ENCODE measurements at regions not wholly inside any gene's neighbourhood (a gene's known extent, or its start where the extent isn't known, plus 50 kb on each side); places are given as distances from the start of the nearest gene placed in this dataset.
"Not testable (repeated sequence)": the region's sequence is repeated elsewhere in the genome, so short reads cannot be mapped to it uniquely, and the experiment has no call there.

DNA sequence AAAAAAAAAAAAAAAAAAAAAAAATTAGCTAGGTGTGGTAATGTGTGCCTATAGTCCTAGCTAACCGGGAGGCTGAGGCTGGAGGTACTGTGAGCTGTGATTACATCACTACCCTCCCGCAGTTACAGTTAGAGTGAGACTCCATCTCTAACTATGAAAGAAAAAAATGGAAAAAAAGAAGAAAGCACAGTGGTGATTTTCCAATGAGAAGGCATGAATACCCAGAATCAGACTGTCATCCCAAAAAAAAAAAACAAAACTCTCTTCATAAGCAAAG lies 269.9 kb upstream of the MKLN1 start:
- Histone ChIP-seq H3K9me3 (no peaks in the 10 kb centered on the region), H3K27me3 (no peaks in the 10 kb centered on the region)

DNA sequence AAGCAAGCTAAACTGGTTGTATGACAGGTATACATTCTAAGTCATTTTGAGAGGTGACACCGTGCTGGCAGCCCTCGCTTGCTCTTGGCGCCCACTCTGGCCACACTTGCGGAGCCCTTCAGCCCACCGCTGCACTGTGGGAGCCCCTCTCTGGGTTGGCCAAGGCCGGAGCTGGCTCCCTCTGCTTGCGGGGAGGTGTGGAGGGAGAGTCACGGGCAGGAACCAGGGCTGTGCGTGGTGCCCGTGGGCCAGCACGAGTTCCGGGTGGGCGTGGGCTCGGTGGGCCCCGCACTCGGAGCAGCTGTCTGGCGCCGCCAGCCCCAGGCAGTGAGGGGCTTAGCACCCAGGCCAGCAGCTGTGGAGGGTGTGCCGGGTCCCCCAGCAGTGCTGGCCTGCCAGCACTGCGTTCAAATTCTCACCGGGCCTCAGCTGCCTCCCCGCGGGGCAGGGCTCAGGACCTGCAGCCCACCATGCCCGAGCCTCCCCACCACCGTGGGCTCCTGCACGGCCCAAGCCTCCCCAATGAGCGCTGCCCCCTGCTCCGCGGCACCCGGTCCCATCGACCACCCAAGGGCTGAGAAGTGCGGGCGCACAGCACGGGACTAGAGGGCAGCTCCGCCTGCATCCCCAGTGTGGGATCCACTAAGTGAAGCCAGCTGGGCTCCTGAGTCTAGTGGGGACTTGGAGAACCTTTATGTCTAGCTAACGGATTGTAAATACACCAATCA lies 269.0 kb upstream of the MKLN1 start:
- H3K4me3 ChIP-seq, H3K9me3 ChIP-seq, H3K36me3 ChIP-seq, DNase-seq, H3K27me3 ChIP-seq: not testable (repeated sequence)

More for the DNA sequence above, 269.9 kb upstream of the MKLN1 start:
- H3K4me3 ChIP-seq, result no peak overlapping the region
- DNase-seq, result no peak
- H3K36me3 ChIP-seq, result no peaks in the 10 kb centered on the region

DNA sequence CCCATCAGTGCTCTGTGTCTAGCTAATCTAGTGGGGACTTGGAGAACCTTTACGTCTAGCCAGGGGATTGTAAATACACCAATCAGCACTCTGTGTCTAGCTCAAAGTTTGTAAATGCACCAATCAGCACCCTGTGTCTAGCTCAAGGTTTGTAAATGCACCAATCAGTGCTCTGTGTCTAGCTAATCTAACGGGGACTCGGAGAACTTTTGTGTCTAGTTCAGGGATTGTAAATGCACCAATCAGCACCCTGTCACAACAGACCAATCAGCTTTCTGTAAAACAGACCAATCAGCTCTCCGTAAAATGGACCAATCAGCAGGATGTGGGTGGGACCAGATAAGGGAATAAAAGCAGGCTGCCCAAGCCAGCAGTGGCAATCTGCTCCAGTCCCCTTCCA lies 268.3 kb upstream of the MKLN1 start:
- not testable (repeated sequence) for H3K4me3 ChIP-seq, H3K9me3 ChIP-seq, H3K27me3 ChIP-seq, DNase-seq, H3K36me3 ChIP-seq

DNA sequence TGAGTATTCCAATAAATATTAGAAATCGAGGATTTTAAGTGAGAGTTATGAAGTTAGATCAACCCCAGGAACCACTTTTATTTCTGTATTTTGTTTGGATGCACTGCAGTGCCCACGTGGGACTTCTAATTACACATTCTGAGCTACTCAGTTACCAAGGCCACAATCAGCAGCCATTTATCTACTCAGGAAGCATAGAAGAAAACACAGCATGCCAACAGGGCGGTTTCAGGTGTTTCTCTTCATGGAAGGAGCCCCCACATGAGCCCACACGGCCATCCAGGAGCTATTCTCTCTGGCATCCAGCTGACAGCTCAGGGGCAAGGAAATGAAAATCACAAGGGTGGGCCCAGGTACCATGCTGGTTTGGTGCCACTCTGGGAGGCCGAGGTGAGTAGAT lies 266.5 kb upstream of the MKLN1 start:
- Histone ChIP-seq H3K9me3 (no peaks in the 10 kb centered on the region), H3K27me3 (no peaks in the 10 kb centered on the region), H3K36me3 (no peaks in the 10 kb centered on the region), H3K4me3 (no peak overlapping the region)
- DNase-seq, result no peak

DNA sequence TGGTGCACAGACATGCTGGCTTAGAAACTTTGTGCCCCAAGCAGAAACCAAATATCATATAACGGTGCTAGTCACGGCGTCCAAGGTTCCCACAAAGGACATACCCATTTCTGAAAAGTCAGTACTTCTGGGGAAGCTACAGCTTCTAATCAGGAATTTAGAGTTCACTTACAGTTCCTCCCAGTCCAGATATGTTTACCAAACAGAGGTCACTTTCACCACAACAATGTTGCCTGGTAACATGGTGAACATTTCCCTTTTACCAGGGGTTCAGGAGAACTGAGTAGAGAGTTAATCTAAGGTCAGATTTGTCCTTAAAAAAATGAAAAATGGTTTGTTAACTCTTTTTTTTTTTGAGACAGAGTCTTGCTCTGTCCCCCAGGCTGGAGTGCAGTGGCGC lies 265.9 kb upstream of the MKLN1 start:
- Histone ChIP-seq H3K9me3 (no peaks in the 10 kb centered on the region), H3K4me3 (no peak overlapping the region), H3K36me3 (no peaks in the 10 kb centered on the region), H3K27me3 (no peaks in the 10 kb centered on the region)
- no peak for DNase-seq

DNA sequence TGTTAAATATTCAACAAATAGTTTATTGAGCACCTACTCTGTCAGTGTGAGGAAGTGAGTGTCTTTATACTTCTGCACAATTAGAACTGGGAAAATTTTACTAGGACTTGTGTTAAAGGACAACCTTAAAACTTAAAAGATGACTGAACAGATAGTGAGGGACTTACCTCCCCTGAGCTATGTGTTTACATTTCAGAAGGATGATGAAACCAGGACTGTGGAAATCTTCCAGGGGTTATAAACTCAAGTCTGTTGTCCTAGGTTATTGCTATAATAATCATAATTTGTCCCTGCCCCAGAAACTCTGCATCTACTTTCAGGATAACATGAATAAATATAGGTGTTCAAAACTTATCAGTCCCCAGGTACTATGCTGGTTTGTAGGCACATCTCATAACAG lies 261.0 kb upstream of the MKLN1 start:
- no peak for DNase-seq
- H3K4me3 ChIP-seq, result no peak overlapping the region
- H3K9me3 ChIP-seq, result no peaks in the 10 kb centered on the region
- no peaks in the 10 kb centered on the region for H3K36me3 ChIP-seq
- H3K27me3 ChIP-seq, result no peaks in the 10 kb centered on the region

DNA sequence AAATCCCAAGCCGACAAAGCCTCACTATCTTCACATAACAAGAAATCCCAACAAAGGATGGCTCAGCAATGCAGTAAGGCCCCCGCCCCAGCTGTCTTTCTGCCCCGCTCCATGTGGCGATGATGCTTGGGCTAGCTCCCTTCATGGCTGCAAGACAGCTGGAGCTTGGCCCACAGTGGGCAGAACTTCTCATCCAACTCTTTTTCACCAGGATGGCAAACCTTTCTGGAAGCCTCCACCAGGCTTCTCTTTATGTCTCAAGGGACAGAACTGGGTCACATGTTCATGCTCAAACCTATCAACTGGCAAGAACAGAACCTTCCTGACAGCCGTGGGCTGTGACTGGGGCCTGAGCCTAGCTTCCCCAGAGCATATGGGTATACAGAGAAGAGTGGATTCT lies 260.5 kb upstream of the MKLN1 start:
- Histone ChIP-seq H3K36me3 (no peaks in the 10 kb centered on the region), H3K4me3 (no peak overlapping the region), H3K9me3 (no peaks in the 10 kb centered on the region), H3K27me3 (no peaks in the 10 kb centered on the region)
- DNase-seq, result no peak

DNA sequence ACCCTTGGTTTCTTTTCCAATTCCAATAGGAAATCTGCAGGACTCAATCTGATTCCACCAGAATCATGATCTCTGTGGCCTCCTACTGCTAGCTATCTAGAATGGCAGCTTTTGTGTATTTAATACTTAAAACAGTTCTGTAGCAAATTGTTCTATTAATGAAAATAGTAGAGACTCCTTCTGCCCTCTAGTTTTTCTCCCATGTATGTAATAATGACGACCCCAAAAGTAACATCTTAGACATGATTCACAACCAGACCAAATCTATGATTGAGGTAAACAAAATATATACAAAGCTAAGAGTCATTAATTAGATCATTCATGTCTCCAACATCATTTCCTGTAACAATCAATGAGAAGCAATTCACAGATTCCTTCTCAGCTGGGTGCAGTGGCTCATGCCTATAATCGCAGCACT lies 259.1 kb upstream of the MKLN1 start:
- Histone ChIP-seq H3K36me3 (no peaks in the 10 kb centered on the region; the same call in 1 of the 2 replicates), H3K4me3 (no peak overlapping the region), H3K27me3 (no peaks in the 10 kb centered on the region), H3K9me3 (no peaks in the 10 kb centered on the region)
- no peak for DNase-seq

DNA sequence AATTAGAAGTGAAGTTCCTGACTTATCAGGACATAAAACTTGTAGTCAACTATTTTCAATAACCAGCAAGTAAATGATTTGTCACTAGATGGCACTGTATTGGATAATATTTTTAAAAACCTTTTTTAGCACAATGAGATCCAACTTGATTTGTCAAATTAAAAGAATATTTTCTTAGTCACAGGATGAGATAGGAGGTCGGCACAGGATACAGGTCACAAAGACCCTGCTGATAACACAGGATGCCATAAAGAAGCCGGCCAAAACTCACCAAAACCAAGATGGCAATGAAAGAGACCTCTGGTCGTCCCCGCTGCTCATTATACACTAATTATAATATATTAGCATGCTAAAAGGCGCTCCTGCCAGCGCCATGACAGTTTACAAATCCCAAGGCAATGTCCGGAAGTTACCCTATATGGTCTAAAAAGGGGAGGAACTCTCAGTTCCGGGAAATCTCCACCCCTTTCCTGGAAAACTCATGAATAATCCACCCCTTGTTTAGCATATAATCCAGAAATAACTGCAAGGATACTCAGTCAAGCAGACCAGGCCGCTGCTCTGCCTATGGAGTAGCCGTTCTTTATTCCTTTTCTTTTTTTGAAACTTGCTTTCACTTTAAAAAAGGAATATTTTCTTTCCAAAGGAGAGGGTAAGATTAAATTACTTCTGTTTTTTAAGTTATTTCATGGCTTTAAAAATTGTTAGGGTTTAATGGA lies 255.7 kb upstream of the MKLN1 start:
- peak; percentile 60 for DNase-seq
- Histone ChIP-seq H3K27me3 (no peaks in the 10 kb centered on the region), H3K4me3 (peak overlapping the region; percentile 33), H3K36me3 (no peaks in the 10 kb centered on the region; the same call in none of the 2 replicates), H3K9me3 (no peaks in the 10 kb centered on the region)

DNA sequence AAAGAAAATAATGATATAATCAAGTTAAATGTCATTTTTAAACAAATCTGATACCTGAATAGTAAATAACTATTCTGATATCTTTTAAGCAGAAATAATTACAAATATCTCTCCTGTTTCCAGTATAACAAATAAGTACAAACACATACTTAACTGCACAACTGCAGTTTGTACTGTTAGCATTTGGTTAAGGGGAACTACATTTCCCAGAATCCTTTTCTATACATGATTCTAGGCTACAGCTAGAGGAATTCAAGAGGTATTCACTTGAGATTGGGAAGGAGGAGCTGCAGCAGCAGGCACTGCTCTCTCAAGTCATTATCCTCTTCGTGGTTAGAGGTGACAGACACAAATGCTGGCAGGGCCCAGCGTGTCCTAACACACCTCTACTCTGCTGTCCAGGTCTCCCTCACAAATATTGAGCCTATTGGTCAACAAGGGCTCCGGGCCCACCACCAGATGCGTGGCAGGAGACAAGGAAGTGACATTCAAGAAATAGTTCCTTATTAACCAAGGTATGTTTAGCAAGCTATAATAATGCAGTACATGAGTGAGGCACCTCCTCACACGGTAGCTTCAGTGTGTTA lies 255.1 kb upstream of the MKLN1 start:
- DNase-seq, result no peak

DNA sequence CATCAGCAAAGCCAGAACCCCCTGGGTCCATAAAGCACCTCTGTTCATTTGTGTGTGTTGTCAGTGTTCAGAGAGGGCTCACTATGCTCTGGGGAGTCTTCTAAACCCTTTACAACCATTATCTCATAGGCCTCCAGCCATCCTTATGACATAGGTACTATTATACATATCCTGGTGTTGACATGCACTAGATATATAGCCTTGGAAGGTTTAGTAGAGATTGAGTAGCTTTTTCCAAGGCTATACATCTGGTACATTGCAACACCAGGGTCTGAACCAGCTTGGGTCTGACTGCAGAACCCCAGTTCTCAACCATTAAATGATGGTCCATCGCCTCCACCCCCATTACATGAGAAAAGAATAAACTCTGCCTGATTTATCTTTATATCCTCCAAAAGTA lies 253.6 kb upstream of the MKLN1 start:
- H3K27me3 ChIP-seq, result no peaks in the 10 kb centered on the region
- no peaks in the 10 kb centered on the region; the same call in none of the 2 replicates for H3K36me3 ChIP-seq
- DNase-seq, result no peak
- no peak overlapping the region for H3K4me3 ChIP-seq
- H3K9me3 ChIP-seq, result no peaks in the 10 kb centered on the region

More for the DNA sequence above, 255.1 kb upstream of the MKLN1 start:
- peak overlapping the region; percentile 33 for H3K4me3 ChIP-seq
- H3K36me3 ChIP-seq, result no peaks in the 10 kb centered on the region; the same call in none of the 2 replicates
- no peaks in the 10 kb centered on the region for H3K9me3 ChIP-seq
- no peaks in the 10 kb centered on the region for H3K27me3 ChIP-seq

DNA sequence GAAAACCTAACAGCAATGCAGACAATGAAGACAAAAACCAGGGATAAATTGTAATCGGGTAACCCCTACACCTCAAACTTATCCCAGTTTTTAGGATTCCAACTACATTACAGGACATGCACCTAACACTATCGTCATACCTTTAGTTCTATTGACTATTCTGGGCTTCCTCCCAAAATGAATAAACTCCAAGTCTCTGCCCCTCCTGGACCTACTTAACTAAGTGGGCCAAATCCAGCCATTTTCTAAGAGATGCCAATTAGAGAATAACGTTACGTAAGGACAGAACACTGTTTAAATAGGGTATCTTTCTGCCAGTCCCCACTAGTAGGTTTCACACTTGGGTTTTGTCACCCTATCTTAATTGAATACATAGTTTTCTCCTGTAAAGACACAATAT lies 253.1 kb upstream of the MKLN1 start:
- DNase-seq, result no peak
- H3K36me3 ChIP-seq, result no peaks in the 10 kb centered on the region; the same call in none of the 2 replicates
- H3K4me3 ChIP-seq, result no peak overlapping the region
- no peaks in the 10 kb centered on the region for H3K9me3 ChIP-seq
- no peaks in the 10 kb centered on the region for H3K27me3 ChIP-seq

DNA sequence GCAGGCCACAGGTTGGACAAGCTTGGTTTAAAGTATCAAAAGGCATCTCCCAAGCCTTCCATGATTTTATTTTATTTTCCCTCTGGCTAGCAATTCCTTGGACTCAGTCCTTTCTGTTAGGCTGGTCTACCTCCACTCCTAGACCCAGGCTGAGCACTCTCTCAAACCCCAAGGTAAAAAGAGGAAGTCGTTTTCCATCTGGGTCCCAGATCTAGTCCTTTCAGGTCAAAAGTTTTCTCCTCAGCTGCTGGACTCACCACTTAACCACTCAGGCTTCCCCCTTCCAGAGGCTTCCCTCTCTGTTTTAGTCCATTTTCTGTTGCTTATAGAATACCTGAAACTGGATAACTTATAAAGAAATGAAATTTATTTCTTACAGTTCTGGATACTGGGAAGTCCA lies 252.3 kb upstream of the MKLN1 start:
- Histone ChIP-seq H3K36me3 (no peaks in the 10 kb centered on the region; the same call in none of the 2 replicates), H3K27me3 (no peaks in the 10 kb centered on the region), H3K9me3 (no peaks in the 10 kb centered on the region), H3K4me3 (no peak overlapping the region)
- DNase-seq, result no peak

DNA sequence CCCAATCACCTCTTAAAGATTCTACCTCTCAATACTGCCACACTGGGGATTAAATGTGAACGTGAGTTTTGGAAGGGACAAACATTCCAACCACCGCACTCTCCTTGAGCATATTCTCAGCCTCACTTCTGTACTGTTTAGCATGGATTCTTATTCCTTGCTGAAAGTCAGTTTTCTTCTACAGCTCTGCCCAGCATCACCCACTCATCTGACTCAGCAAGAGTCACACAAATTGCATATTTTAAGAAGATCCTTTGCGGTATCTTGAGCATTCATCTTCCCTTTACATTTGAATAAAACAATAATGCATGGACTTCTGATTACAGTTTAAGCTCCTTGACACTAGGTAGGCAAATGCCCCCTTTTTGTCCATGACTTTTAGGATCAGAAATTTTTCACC lies 251.6 kb upstream of the MKLN1 start:
- no peak overlapping the region for H3K4me3 ChIP-seq

DNA sequence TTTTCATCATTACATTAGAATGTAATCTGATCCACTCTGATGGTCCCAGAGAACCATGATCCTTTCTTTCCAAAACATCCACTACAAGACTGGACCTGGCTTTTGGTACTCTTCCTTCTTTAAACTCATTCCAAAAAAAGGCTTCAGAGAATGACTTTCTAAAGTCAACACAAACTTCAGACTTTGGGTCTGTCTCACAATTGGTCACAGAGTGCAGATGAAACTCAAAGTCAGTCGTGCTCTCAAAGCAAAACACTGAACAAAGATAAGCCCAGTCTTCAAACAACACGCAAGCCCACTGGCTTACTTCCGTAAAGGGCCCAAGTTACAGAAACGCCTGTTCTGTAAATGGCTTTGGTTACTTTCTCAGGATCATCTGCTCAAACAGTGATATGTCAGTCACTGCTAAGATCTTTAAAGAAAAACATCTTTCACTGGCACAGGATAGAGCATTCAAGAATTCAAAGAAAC lies 250.9 kb upstream of the MKLN1 start:
- DNase-seq, result no peak
- Histone ChIP-seq H3K9me3 (no peaks in the 10 kb centered on the region), H3K4me3 (no peak overlapping the region), H3K27me3 (no peaks in the 10 kb centered on the region), H3K36me3 (no peaks in the 10 kb centered on the region; the same call in none of the 2 replicates)

More for the DNA sequence above, 251.6 kb upstream of the MKLN1 start:
- no peaks in the 10 kb centered on the region for H3K9me3 ChIP-seq
- H3K36me3 ChIP-seq, result no peaks in the 10 kb centered on the region; the same call in none of the 2 replicates
- no peaks in the 10 kb centered on the region for H3K27me3 ChIP-seq
- DNase-seq, result peak; percentile 31

DNA sequence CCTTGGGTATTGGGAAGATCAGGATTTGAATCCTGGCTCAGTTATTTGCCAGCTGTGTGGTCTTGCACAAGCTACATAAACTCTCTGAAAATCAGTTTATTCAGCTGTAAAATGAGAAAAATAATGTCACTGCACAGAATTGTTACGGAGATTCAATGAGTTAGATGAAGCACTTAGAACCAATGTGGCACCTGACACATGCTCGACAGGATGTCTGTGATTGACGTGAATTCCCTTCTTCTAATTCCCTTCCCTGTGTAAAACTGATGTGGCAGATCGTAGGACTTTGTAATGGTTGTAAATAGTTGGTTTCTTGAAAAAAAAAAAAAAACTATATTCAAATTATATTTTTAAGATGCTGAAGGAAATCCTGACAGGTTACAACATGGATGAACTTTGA lies 249.9 kb upstream of the MKLN1 start:
- H3K4me3 ChIP-seq, result no peak overlapping the region
- DNase-seq, result no peak
- no peaks in the 10 kb centered on the region; the same call in none of the 2 replicates for H3K36me3 ChIP-seq
- no peaks in the 10 kb centered on the region for H3K27me3 ChIP-seq
- no peaks in the 10 kb centered on the region for H3K9me3 ChIP-seq

DNA sequence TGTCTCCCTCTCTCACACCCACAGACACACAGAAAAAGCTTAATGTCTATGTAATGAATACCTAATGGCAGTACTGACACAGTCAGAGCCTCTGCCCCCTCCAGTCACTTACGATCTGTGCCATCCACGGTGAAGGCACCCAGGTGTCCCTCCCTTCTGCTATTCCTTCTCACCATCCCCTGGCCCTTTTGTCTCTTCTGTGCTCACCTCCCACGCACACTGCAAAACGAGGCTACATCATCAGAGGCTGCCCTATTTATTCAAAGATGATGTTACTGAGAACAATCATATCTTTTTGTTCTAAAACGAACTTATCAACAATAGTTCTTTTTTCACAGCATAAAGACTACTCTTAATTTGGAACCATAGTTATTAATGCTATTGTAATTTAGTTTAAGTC lies 246.9 kb upstream of the MKLN1 start:
- H3K27me3 ChIP-seq, result no peaks in the 10 kb centered on the region
- no peak for DNase-seq
- H3K9me3 ChIP-seq, result no peaks in the 10 kb centered on the region

More for the DNA sequence above, 246.9 kb upstream of the MKLN1 start:
- H3K36me3 ChIP-seq, result peaks cover 3% of the 10 kb centered on the region; the same call in 1 of the 2 replicates
- no peak overlapping the region for H3K4me3 ChIP-seq

Data from MG63 (cell line).